Body of pancreas (tissue), 4 donors: ENCODE measurements at regions not wholly inside any gene's neighbourhood (a gene's known extent, or its start where the extent isn't known, plus 50 kb on each side); places are given as distances from the start of the nearest gene placed in this dataset.

Source experiments
- POLR2A ChIP-seq, 3 donors: fragments of 450-650 bp; IDR thresholded peaks; one replicate each; pipeline ENCODE4 v1.6.1; 2016; ENCODE audit warnings: antibody characterized with exemption in 3 of 3, mild to moderate bottlenecking in 2 of 3
- TF ChIP-seq, protein P1 (sequence below), 7 experiments: fragments of 450-650 bp in 4 of 7; fragments of 200-600 bp in 3 of 7; sonication (generic) in 3 of 7; IDR thresholded peaks; one replicate each; pipeline ENCODE4 v1.5.1; 2016 to 2019; ENCODE audit warnings: antibody characterized with exemption in 7 of 7

- TF ChIP-seq, protein P1, sequence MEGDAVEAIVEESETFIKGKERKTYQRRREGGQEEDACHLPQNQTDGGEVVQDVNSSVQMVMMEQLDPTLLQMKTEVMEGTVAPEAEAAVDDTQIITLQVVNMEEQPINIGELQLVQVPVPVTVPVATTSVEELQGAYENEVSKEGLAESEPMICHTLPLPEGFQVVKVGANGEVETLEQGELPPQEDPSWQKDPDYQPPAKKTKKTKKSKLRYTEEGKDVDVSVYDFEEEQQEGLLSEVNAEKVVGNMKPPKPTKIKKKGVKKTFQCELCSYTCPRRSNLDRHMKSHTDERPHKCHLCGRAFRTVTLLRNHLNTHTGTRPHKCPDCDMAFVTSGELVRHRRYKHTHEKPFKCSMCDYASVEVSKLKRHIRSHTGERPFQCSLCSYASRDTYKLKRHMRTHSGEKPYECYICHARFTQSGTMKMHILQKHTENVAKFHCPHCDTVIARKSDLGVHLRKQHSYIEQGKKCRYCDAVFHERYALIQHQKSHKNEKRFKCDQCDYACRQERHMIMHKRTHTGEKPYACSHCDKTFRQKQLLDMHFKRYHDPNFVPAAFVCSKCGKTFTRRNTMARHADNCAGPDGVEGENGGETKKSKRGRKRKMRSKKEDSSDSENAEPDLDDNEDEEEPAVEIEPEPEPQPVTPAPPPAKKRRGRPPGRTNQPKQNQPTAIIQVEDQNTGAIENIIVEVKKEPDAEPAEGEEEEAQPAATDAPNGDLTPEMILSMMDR (IDR thresholded peaks at IDR 0.05) = no peak
- TF ChIP-seq POLR2A (IDR thresholded peaks at IDR 0.05) = no peak
These were observed 99.9 kb upstream of the CPEB2 start for GRCh38 chr4:14902342-14902741.
